ENCODE measurements at regions not wholly inside any gene's neighbourhood (a gene's known extent, or its start where the extent isn't known, plus 50 kb on each side); places are given as distances from the start of the nearest gene placed in this dataset.

DNA sequence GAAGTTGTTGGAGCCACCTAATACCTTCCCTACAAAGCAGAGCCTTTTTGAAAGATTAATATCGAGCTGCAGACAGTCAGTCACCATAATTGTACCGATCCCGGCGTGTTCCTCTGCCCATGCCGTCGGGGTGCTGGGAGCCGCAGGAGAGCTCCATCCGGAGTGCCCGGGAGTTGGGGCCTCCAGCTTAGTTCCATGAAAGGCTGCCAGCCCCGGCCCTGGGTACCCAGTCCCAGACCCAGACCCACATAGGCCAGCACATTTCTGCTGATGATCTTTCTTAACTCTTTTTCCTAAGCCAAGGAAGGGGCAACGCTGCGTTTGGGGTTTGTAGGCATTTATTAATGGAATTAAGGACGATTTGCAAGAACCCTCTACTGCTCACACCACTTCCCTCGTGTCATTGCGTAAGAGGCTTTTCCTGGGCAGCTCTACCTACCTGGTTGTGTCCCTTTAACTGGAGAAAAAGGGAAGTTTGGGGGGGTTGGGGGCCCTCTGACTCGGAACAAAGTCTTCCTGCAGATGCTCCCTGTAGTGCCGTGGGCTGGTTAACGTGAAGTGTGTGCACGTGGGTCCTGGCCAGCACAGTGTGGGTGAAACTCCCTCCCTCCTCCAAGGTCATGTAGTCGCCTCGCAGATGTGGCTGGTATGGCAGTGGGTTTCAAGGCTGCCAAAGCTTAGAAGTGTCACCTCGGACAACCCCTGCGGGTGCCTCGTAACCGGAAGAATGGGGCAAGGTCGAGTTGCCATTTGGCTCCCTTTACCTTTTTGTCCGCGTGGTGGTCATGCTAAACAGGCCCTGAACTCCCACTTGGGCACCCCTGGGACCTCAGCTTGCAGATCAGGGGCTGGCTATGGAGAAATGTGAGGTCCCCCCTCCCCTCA, 54.3 kb upstream of the APCDD1L start:
- TF ChIP-seq, protein P1, sequence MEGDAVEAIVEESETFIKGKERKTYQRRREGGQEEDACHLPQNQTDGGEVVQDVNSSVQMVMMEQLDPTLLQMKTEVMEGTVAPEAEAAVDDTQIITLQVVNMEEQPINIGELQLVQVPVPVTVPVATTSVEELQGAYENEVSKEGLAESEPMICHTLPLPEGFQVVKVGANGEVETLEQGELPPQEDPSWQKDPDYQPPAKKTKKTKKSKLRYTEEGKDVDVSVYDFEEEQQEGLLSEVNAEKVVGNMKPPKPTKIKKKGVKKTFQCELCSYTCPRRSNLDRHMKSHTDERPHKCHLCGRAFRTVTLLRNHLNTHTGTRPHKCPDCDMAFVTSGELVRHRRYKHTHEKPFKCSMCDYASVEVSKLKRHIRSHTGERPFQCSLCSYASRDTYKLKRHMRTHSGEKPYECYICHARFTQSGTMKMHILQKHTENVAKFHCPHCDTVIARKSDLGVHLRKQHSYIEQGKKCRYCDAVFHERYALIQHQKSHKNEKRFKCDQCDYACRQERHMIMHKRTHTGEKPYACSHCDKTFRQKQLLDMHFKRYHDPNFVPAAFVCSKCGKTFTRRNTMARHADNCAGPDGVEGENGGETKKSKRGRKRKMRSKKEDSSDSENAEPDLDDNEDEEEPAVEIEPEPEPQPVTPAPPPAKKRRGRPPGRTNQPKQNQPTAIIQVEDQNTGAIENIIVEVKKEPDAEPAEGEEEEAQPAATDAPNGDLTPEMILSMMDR (IDR thresholded peaks at IDR 0.05): no peak
- TF ChIP-seq POLR2A (IDR thresholded peaks at IDR 0.05) (no peak), POLR2AphosphoS5 (IDR thresholded peaks at IDR 0.05) (no peak)
